GM19240 (cell line): ENCODE measurements at regions not wholly inside any gene's neighbourhood (a gene's known extent, or its start where the extent isn't known, plus 50 kb on each side); places are given as distances from the start of the nearest gene placed in this dataset.

Experiments used
- DNase-seq: peaks from one replicate; pipeline ENCODE4 v3.0.0; 2011; ENCODE audit warnings: low spot score; ENCODE audit not compliant: insufficient read length

- DNase-seq: no peak
Measured at GRCh38 chr12:98422812-98423211, 92.6 kb upstream of the TMPO start.

DNA sequence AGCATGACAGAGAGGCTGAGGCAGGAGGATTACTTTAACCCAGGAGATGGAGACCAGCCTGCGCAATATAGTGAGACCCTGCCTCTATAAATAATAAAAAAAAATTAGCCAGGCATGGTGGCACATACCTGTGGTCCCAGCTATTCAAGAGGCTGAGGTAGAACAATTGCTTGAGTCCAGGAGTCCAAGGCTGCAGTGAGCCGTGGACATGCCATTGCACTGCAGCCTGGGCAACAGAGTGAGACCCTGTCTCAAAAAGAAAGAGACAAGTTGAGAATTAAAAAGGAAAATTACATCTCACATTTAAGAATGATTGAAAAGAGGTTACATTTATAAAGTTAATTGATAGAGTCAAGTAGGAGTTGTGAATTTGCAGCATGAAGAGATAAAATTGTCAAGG lies 91.4 kb upstream of the TMPO start:
- DNase-seq: no peak

DNA sequence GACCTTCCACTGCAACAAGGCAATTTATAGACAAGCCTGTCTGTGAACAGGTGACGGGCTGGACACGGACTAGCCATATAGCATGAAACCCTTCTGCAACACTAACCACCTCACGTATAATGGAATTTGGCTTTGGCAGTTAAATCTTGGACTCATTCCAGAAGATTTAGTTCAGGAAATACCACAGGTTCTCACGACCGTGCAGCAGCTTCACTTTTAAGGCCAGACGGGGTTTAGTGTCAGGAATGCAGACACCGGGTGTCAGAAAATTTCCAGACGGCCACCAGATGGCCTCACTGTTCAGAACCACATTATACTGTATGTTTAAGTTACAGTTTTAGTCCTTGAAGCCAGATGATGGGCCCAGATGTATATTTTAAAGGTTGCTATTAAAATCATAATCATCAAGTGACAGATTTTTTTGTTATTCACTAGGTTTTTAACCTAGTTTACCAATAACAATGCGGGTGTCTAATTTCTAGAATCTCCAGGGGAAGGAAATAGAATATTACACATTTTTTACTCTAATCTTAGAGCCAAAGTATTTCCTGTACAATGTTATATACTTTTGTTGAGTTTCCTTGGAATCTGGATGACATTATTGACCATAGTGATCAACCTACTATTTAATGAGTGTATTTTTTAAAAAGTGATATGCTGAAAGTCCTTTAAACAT lies 90.5 kb upstream of the TMPO start:
- DNase-seq: peak; percentile 38

GRCh38 chr12:98425859-98426258 lies 89.5 kb upstream of the TMPO start:
- no peak for DNase-seq

DNA sequence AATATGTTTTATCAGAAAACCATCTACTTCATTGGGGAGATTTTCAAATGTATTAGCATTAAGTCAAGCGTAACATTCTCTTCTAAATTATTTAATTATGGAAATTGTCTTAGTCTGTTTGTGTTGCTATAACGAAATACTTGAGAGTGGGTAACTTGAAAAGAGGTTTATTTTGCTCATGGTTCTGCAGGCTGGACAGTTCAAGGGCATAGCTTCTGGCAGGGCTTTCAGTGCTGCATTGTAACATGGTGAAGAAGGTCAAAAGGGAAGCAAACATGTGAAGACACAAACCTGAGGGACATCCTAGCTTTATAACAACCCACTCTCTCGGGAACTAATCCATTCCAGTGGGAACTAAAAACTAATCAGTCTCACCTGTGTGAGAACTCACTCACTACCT lies 84.3 kb upstream of the TMPO start:
- DNase-seq: no peak

GRCh38 chr12:98437166-98437565 lies 78.2 kb upstream of the TMPO start:
- no peak for DNase-seq

DNA sequence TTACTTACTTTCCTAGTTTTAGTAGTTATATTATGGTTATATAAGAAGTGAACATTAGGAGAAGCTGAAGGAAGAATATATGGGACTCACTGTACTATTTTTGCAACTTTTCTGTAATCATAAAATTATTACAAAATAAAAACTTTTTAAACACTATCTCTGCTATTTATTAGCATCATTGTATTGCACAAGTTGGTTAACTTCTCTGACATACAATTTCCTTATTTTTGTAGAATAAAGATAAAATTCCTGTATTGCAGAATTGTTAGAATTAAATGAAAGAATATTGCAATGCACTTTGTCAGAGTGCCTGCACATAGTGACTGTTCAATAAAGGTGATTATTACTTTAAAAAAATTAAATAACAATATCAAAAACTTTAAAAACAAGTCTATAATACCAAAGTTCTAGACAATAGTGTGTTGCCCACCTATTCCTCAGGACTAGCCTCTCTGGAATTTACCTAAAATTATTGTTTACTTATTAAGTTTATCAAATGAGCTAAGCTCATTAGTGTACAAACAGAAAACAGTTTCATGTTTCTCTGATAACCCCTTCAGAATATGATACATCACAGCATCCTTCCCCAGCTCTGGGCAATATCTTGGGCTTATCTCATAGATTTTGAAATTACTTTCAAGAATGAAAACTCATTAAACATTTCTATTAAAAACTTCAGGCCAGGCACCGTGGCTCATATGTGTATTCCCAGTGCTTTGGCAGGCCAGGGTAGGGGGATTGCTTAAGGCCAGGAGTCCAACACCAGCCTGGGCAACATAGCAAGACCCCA lies 77.4 kb upstream of the TMPO start:
- DNase-seq: no peak

DNA sequence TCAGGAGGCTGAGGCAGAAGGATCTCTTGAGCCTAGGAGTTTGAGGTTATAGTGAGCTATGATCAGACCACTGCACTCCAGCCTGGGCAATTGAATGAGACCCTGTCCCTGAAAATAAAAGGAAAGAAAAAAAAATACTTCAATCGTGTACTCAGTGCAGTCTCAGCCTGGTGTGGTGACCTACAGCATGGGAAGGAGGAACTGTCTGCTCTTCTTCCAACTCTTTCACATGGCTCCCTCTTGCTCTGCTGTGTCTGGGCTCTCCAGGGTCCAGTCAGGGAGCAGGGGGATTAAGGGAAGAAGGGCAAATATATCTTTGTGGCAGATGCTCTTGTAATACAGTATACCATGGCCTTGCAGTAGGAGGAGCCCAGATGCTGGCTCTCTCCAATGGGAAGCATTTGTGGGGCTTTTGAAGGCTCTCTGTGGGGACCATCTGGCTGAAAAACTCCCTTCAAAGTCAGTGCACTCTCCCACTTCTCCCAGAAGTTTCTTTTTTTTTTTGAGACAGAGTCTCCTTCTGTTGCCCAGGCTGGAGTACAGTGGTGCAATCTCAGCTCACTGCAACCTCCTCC lies 76.6 kb upstream of the TMPO start:
- DNase-seq: no peak

DNA sequence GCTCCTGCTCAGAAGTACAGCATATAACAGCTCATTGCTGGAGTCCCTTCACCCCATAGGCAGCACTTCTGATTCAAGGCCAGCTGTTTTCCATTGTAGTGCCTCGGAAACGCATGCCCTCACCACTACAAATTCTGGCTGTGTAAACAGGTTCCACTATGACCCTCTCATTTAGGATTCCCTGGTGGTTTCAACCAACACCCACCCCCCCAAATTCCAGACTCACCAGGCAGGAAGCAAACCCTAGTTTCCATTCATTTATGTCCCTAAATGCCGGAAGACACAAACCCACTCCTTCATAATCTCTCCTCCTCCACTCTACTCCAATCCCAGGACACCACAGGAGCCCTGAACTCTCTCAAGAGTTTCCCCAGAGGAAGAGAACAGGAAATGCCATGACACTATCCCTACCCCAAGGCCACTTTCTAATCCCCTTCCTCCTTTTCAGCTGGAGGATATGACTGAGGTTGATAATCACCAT lies 75.9 kb upstream of the TMPO start:
- no peak for DNase-seq

GRCh38 chr12:98439981-98440581 lies 75.3 kb upstream of the TMPO start:
- DNase-seq: no peak

GRCh38 chr12:98446060-98446459 lies 69.3 kb upstream of the TMPO start:
- no peak for DNase-seq

- no peak for DNase-seq
Measured at GRCh38 chr12:98446682-98447081, 68.7 kb upstream of the TMPO start.

DNA sequence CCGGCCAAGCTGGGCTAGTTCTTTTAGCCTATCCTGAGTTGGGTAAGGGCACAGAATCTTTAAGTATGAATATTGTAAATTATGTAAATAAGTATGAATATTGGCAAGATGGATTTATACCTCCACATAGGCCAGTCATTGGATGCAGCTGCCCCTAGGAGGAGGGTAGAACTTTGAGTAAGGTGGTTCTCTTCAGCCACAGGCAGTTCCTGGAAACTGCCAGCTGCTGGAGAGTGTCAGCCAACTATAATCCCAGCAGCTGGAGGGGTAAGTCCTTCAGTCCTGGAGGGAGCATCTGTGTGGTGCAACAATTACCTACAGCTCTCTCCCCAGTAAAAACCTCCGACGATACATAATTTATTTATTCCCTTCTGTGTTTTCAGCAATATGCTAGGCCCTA lies 65.8 kb upstream of the TMPO start:
- DNase-seq: no peak

- no peak for DNase-seq
Measured at GRCh38 chr12:98453070-98453469, 62.3 kb upstream of the TMPO start.

DNA sequence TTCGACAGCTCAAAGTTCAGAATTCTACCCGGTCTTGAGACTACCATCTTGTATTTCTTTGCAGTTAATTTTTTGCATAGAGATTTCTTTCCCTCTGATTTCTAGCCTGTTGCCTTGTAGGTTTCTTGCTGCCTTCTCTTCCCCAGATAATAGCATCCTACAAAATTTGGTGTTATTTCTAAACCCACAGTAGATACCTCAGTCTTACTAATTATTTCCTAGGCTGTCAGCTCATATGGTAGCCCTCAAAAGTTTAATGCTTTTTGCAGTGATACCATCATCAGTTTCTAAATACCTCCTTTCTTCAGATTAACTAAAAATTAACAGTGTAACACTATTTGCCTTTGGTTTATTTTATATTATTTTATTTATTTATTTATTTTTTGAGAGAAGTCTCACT lies 61.9 kb upstream of the TMPO start:
- DNase-seq: no peak

DNA sequence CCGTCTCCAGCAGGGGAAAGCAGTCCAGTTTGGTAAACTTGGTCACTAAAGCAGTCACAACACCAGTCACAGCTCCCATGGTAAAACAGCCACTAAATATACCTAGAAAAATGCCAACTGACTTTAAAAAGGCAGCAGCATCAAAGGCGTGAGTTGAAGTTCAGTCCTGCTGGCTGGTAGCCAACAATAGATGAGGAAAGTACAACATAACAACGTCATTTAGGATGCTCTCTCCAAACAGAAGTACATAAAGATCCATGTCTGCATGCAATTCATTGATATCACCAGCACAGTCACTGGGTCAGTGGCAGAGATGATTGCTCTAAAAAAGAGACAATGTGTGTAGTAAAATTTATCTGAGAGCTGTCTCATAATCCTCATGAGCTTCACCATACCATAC lies 59.3 kb upstream of the TMPO start:
- no peak for DNase-seq

GRCh38 chr12:98456576-98457573 lies 58.5 kb upstream of the TMPO start:
- DNase-seq: no peak

GRCh38 chr12:98464190-98464589 lies 51.2 kb upstream of the TMPO start:
- DNase-seq: no peak

DNA sequence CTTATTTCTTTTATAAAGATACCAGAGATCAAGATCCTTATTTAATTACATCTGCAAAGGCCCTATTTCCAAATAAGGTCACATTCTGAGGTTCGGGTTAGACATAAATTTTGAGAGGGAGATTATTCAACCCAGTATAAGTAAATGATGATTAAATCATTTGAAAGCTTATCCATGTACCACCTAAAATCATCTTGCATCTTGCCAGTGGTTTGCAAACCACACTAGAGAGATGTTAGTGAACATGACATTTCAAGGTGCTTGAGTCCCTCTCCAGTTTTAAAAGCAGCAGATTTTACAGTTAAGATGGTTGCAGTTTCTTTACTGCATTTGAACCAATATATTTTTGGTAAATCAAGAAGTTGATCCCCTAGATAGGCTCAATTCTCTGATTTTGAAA lies 49.9 kb upstream of the TMPO start:
- no peak for DNase-seq
